ENCODE measurements at regions not wholly inside any gene's neighbourhood (a gene's known extent, or its start where the extent isn't known, plus 50 kb on each side); places are given as distances from the start of the nearest gene placed in this dataset.

GRCh38 chr13:34620862-34621261, 321.2 kb upstream of the NBEA start:
- no peak for DNase-seq (ENCODE audit: low spot score)

DNA sequence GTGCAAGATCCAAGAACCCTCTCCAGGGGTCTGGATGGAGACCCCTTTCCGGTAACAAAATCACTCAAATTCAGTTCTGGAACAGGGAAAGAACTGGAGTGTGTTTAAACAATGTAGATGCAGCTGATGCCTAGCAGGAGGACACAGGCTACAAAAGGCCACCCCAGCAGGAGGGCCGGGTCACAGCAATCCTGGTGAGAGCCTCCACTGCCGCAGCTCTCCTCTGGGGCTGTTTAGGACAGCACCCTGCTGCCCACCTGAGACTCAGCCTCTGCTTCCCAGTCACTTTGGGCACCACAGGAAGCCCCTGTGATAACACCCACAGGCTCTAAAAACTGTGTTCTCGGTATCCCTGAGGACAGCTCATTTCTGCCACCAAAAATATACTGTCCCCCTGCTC, 318.7 kb upstream of the NBEA start:
- no peak for DNase-seq (ENCODE audit: low spot score)

- no peak for DNase-seq (ENCODE audit: low spot score)
Observed at GRCh38 chr13:34627509-34628208, 314.4 kb upstream of the NBEA start.

- no peak for DNase-seq (ENCODE audit: low spot score)
Observed at GRCh38 chr13:34628209-34628682, 313.8 kb upstream of the NBEA start.

DNA sequence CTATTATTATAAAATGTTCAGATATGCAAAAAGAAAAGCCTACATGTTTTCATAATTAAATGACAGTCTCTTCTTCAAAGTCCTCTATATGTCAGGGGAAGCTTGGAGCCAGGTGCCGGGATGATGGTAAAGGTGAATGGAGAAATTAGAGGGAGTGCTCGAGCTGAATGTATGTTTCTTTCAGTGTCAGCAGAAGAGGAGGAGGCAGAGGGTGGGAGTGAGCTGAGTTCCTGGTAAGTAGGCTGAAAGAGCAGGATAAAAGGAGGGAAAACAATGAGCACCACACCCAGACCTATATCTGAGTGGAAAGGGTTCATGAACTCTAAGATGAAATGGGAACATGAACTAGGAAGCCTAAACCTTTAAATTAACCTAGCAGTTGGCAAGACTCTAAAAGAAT, 307.6 kb upstream of the NBEA start:
- DNase-seq (ENCODE audit: low spot score): no peak

- no peak for DNase-seq (ENCODE audit: low spot score)
Observed at GRCh38 chr13:34637138-34637537, 304.9 kb upstream of the NBEA start.

GRCh38 chr13:34637636-34638035, 304.4 kb upstream of the NBEA start:
- no peak for DNase-seq (ENCODE audit: low spot score)

GRCh38 chr13:34638897-34639296, 303.2 kb upstream of the NBEA start:
- no peak for DNase-seq (ENCODE audit: low spot score)

GRCh38 chr13:34640179-34640992, 301.7 kb upstream of the NBEA start:
- DNase-seq (ENCODE audit: low spot score): no peak

DNA sequence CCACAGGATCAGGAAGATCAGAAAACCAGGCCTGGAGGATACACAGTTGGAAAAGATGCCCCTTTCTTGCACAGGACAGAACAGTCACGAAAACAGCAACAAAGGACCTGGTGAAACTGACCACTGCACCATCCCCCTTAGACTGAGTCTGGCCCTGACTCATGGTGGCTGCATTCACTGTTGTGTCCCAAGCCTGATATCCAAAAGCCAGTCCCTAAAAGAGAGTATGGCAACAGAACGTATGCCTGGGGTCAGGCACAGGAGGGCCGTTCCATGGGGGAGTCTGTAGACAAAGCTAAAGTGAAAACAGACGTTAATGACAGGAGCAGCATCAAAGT, 301.1 kb upstream of the NBEA start:
- no peak for DNase-seq (ENCODE audit: low spot score)

GRCh38 chr13:34647379-34648150, 294.5 kb upstream of the NBEA start:
- no peak for DNase-seq (ENCODE audit: low spot score)

- DNase-seq (ENCODE audit: low spot score): no peak
Observed at GRCh38 chr13:34654203-34654602, 287.9 kb upstream of the NBEA start.

GRCh38 chr13:34654647-34655046, 287.4 kb upstream of the NBEA start:
- DNase-seq (ENCODE audit: low spot score): no peak

GRCh38 chr13:34655554-34655953, 286.5 kb upstream of the NBEA start:
- no peak for DNase-seq (ENCODE audit: low spot score)

GRCh38 chr13:34657716-34658115, 284.4 kb upstream of the NBEA start:
- no peak for DNase-seq (ENCODE audit: low spot score)

DNA sequence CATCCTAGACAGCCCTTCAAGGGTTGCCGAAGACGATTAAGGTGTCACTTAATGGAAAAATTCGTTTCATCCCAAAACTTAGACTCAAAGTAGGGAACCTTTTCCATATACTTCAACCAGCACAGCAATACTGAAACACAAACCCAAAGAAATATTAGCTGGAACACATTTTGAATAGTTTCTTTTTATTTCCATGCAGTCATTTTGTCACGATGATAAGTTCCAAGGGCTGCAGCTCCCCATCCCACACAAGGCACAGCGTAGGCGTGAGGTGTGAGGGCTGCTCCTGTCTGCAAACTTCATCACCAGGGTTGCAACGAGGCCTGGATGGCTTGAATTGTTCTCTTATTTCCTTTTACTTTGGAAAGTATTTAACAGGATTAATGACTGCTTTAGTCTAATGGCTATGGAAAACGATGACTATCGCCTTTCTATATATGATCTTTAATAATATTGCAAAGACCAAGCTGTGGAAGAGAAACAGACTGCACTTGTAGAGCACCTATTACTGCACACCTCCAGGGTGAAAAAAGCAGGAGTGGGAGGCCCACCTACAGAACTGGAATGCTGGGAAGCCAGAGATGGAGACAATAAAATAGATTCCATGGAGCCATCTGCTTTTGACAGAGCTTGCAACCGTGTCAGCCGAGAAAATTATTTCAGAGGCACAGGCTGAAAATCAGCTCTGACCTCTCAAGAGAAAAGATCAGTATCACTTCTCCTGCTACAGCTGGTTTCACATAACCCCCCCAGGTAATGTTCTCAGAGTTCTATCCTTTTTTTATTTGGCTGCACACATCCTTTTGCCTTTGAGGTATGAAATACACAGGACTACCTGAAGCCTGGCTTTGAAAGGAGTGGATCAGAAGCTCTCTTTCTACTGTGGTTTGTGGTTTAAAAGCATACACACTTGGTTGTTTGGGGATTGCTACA, 274.5 kb upstream of the NBEA start:
- DNase-seq (ENCODE audit: low spot score): no peak

GRCh38 chr13:34671137-34671536, 270.9 kb upstream of the NBEA start:
- DNase-seq (ENCODE audit: low spot score): no peak

- no peak for DNase-seq (ENCODE audit: low spot score)
Observed at GRCh38 chr13:34672631-34673030, 269.4 kb upstream of the NBEA start.

DNA sequence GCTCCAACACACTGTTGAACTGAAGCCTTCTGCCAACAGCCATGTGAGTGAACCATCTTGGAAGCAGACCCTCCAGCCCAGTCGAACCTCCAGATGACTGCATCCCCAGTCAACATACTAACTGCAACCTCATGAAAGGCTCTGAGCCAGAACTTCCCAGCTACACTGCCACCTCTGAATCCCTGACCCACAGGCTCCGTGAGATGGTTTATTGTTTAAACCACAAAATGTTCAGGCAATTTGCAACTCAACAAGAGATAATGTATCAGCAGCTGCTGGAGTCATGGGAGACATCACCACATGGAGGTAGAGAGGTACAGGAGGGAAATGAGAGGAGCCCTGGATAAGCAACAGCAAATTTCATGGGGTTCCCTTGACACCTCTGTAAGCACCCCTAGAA, 266.4 kb upstream of the NBEA start:
- no peak for DNase-seq (ENCODE audit: low spot score)

DNA sequence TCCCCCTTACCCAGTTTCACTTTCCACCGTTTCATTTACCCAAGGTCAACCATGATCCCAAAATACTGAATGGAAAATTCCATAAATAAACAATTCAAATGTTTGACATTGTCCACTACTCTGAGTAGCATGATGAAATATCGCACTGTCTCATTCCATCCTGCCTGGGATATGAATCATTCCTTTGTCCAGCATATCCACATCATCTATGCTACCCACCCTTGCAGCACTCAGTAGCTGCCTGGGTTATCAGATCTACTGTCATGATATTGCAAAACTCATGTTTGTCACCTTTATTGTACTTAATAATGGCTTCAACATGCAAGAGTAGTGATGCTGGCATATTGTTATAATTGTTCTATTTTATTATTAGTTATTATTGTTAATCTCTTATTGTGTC, 263.9 kb upstream of the NBEA start:
- DNase-seq (ENCODE audit: low spot score): no peak

GRCh38 chr13:34681405-34681955, 260.6 kb upstream of the NBEA start:
- no peak for DNase-seq (ENCODE audit: low spot score)

Measured in left forelimb (tissue), 1 donor.